Right lobe of liver (tissue), 4 donors: ENCODE measurements at regions not wholly inside any gene's neighbourhood (a gene's known extent, or its start where the extent isn't known, plus 50 kb on each side); places are given as distances from the start of the nearest gene placed in this dataset.

ENCODE experiments used
- POLR2A ChIP-seq: fragments of 450-650 bp; IDR thresholded peaks from one replicate; pipeline ENCODE4 v1.6.1; 2017; ENCODE audit warnings: antibody characterized with exemption, mild to moderate bottlenecking
- TF ChIP-seq, protein P1 (sequence below), 4 donors: fragments of 200-600 bp in 3 of 4; fragments of 450-650 bp in 1 of 4; IDR thresholded peaks; one replicate each; pipeline versions ENCODE4 v1.5.1 to v1.8.0; 2016 to 2022; ENCODE audit warnings: antibody characterized with exemption in 4 of 4, mild to moderate bottlenecking in 2 of 4
- donor health status: DM: no; HTN: no; CAD: no.
- donor health status: DM: no; HTN: no; CAD: no.
- donor health status: DM: no; HTN: yes; CAD: no.

DNA sequence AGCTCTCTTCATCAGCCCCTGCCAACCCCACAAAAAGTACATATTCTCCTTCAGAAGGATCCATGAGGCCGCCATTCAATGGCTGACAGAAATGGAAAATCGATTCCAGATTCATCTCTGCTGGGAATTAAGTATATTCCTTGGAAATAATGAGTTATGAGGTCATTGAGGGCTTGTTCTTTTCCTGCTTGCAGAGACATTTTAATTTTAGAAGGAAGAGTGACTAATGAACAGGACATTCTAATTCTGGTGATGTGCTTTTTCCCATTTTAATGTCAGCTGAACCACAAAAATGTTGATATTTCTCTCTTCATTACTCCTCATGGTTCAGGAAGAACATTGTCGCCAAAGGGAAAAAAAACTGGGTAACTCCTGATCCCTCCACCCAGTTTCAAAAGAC, 314.0 kb downstream of the PIK3R1 start:
- TF ChIP-seq POLR2A, result no peak
- TF ChIP-seq, protein P1, sequence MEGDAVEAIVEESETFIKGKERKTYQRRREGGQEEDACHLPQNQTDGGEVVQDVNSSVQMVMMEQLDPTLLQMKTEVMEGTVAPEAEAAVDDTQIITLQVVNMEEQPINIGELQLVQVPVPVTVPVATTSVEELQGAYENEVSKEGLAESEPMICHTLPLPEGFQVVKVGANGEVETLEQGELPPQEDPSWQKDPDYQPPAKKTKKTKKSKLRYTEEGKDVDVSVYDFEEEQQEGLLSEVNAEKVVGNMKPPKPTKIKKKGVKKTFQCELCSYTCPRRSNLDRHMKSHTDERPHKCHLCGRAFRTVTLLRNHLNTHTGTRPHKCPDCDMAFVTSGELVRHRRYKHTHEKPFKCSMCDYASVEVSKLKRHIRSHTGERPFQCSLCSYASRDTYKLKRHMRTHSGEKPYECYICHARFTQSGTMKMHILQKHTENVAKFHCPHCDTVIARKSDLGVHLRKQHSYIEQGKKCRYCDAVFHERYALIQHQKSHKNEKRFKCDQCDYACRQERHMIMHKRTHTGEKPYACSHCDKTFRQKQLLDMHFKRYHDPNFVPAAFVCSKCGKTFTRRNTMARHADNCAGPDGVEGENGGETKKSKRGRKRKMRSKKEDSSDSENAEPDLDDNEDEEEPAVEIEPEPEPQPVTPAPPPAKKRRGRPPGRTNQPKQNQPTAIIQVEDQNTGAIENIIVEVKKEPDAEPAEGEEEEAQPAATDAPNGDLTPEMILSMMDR (IDR thresholded peaks at IDR 0.05), result no peak
